DMS114 treated with DMSO at 0.1 percent for 48 hours (cell line): ENCODE measurements at regions not wholly inside any gene's neighbourhood (a gene's known extent, or its start where the extent isn't known, plus 50 kb on each side); places are given as distances from the start of the nearest gene placed in this dataset.

Source experiments
- DNase-seq: peaks from one replicate; lab custom pipeline; 2025; ENCODE audit not compliant: unreplicated experiment; lab: John Stamatoyannopoulos, UW

- no peak for DNase-seq
Measured at GRCh38 chr6:154885214-154885613, 109.9 kb upstream of the TIAM2 start.

- no peak for DNase-seq
Measured at GRCh38 chr6:154886016-154886415, 109.1 kb upstream of the TIAM2 start.

GRCh38 chr6:154886471-154886870 is 108.6 kb upstream of the TIAM2 start:
- no peak for DNase-seq

- no peak for DNase-seq
Measured at GRCh38 chr6:154887051-154887450, 108.1 kb upstream of the TIAM2 start.

GRCh38 chr6:154888421-154889295 is 106.5 kb upstream of the TIAM2 start:
- DNase-seq = no peak

GRCh38 chr6:154890874-154891273 is 104.2 kb upstream of the TIAM2 start:
- DNase-seq = no peak

GRCh38 chr6:154891901-154892300 is 103.2 kb upstream of the TIAM2 start:
- no peak for DNase-seq

GRCh38 chr6:154893917-154894316 is 101.2 kb upstream of the TIAM2 start:
- DNase-seq = no peak

- no peak for DNase-seq
Measured at GRCh38 chr6:154894902-154895301, 100.2 kb upstream of the TIAM2 start.

GRCh38 chr6:154895841-154896240 is 99.3 kb upstream of the TIAM2 start:
- DNase-seq = no peak

GRCh38 chr6:154898821-154899220 is 96.3 kb upstream of the TIAM2 start:
- DNase-seq = no peak

- DNase-seq = no peak
Measured at GRCh38 chr6:154899824-154900463, 95.2 kb upstream of the TIAM2 start.

- DNase-seq = no peak
Measured at GRCh38 chr6:154901876-154902552, 93.1 kb upstream of the TIAM2 start.

GRCh38 chr6:154907291-154907690 is 87.8 kb upstream of the TIAM2 start:
- DNase-seq = no peak

GRCh38 chr6:154908723-154909122 is 86.4 kb upstream of the TIAM2 start:
- no peak for DNase-seq

- DNase-seq = no peak
Measured at GRCh38 chr6:154909311-154909710, 85.8 kb upstream of the TIAM2 start.

- no peak for DNase-seq
Measured at GRCh38 chr6:154909821-154910220, 85.3 kb upstream of the TIAM2 start.

- DNase-seq = no peak
Measured at GRCh38 chr6:154914288-154914687, 80.8 kb upstream of the TIAM2 start.

GRCh38 chr6:154916857-154917256 is 78.3 kb upstream of the TIAM2 start:
- no peak for DNase-seq

GRCh38 chr6:154917941-154918340 is 77.2 kb upstream of the TIAM2 start:
- DNase-seq = no peak

- no peak for DNase-seq
Measured at GRCh38 chr6:154919806-154920205, 75.3 kb upstream of the TIAM2 start.
